ENCODE measurements at regions not wholly inside any gene's neighbourhood (a gene's known extent, or its start where the extent isn't known, plus 50 kb on each side); places are given as distances from the start of the nearest gene placed in this dataset.

GRCh38 chr1:2916153-2916552, 105.1 kb upstream of the ACTRT2 start:
- WGBS (ENCODE audit: insufficient coverage): 93% methylated on average over 1 of the region's 3 CpGs
- Histone ChIP-seq H3K9me3 (replicated peaks; ENCODE audit: control insufficient read depth, low read depth, low read length) (no peaks in the 10 kb centered on the region), H3K27ac (ENCODE audit: low read length) (no peak overlapping the region), H3K4me3 (ENCODE audit: low read length) (no peak overlapping the region), H3K4me1 (ENCODE audit: control insufficient read depth, insufficient read depth, low read length) (peaks cover 7% of the 10 kb centered on the region), H3K27me3 (ENCODE audit: control insufficient read depth, insufficient read depth, low read length) (peaks cover 33% of the 10 kb centered on the region), H3K36me3 (ENCODE audit: control insufficient read depth, insufficient read depth, low read length) (no peaks in the 10 kb centered on the region)
- DNase-seq: no peak

DNA sequence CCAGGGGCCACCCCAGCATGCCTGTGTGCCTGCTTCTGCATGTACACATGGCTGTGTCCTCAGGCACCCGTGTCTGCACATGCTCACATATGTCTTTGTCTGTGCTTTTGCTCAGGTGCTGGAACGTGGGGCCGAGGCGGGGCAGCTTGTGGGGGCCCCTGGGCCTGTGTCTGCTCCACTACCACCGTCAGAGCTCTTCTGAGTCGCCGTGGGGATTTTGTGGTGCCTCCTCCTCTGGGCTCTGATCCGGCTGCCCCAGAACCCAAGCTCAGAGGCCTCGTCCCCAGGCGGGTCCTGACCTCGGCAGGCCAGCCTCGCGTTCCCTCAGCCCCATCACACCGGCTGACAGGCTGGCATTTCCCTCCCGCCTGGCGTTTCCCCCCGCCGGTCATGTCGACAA, 104.6 kb upstream of the ACTRT2 start:
- peaks cover 30% of the 10 kb centered on the region for H3K27me3 ChIP-seq (ENCODE audit: control insufficient read depth, insufficient read depth, low read length)

GRCh38 chr1:2917284-2917683, 104.0 kb upstream of the ACTRT2 start:
- Histone ChIP-seq H3K4me3 (ENCODE audit: low read length) (no peak overlapping the region), H3K4me1 (ENCODE audit: control insufficient read depth, insufficient read depth, low read length) (peaks cover 6% of the 10 kb centered on the region), H3K27me3 (ENCODE audit: control insufficient read depth, insufficient read depth, low read length) (peaks cover 30% of the 10 kb centered on the region), H3K36me3 (ENCODE audit: control insufficient read depth, insufficient read depth, low read length) (no peaks in the 10 kb centered on the region), H3K27ac (ENCODE audit: low read length) (no peak overlapping the region), H3K9me3 (replicated peaks; ENCODE audit: control insufficient read depth, low read depth, low read length) (no peaks in the 10 kb centered on the region)
- DNase-seq: no peak
- 75% methylated on average over 15 of the region's 17 CpGs for WGBS (ENCODE audit: insufficient coverage)

More for the DNA sequence above, 104.6 kb upstream of the ACTRT2 start:
- H3K4me1 ChIP-seq (ENCODE audit: control insufficient read depth, insufficient read depth, low read length): peaks cover 6% of the 10 kb centered on the region
- H3K4me3 ChIP-seq (ENCODE audit: low read length): no peak overlapping the region
- H3K36me3 ChIP-seq (ENCODE audit: control insufficient read depth, insufficient read depth, low read length): no peaks in the 10 kb centered on the region
- 51% methylated on average over 14 of the region's 19 CpGs for WGBS (ENCODE audit: insufficient coverage)
- H3K9me3 ChIP-seq (replicated peaks; ENCODE audit: control insufficient read depth, low read depth, low read length): no peaks in the 10 kb centered on the region
- H3K27ac ChIP-seq (ENCODE audit: low read length): no peak overlapping the region
- DNase-seq: no peak

- no peak for DNase-seq
- Histone ChIP-seq H3K4me3 (ENCODE audit: low read length) (no peak overlapping the region), H3K36me3 (ENCODE audit: control insufficient read depth, insufficient read depth, low read length) (no peaks in the 10 kb centered on the region), H3K9me3 (replicated peaks; ENCODE audit: control insufficient read depth, low read depth, low read length) (no peaks in the 10 kb centered on the region), H3K27me3 (ENCODE audit: control insufficient read depth, insufficient read depth, low read length) (peaks cover 29% of the 10 kb centered on the region), H3K27ac (ENCODE audit: low read length) (no peak overlapping the region), H3K4me1 (ENCODE audit: control insufficient read depth, insufficient read depth, low read length) (peaks cover 6% of the 10 kb centered on the region)
- 88% methylated on average over 16 of the region's 16 CpGs for WGBS (ENCODE audit: insufficient coverage)
Observed at GRCh38 chr1:2918441-2918840, 102.8 kb upstream of the ACTRT2 start.

GRCh38 chr1:2919841-2920240, 101.4 kb upstream of the ACTRT2 start:
- WGBS (ENCODE audit: insufficient coverage): 18% methylated on average over 15 of the region's 17 CpGs
- peaks cover 6% of the 10 kb centered on the region for H3K4me1 ChIP-seq (ENCODE audit: control insufficient read depth, insufficient read depth, low read length)
- H3K36me3 ChIP-seq (ENCODE audit: control insufficient read depth, insufficient read depth, low read length): no peaks in the 10 kb centered on the region
- no peaks in the 10 kb centered on the region for H3K9me3 ChIP-seq (replicated peaks; ENCODE audit: control insufficient read depth, low read depth, low read length)
- peak; percentile 21 for DNase-seq
- H3K4me3 ChIP-seq (ENCODE audit: low read length): no peak overlapping the region
- H3K27me3 ChIP-seq (ENCODE audit: control insufficient read depth, insufficient read depth, low read length): peaks cover 35% of the 10 kb centered on the region
- H3K27ac ChIP-seq (ENCODE audit: low read length): no peak overlapping the region

- H3K4me3 ChIP-seq (ENCODE audit: low read length): no peak overlapping the region
- no peaks in the 10 kb centered on the region for H3K9me3 ChIP-seq (replicated peaks; ENCODE audit: control insufficient read depth, low read depth, low read length)
- H3K27ac ChIP-seq (ENCODE audit: low read length): no peak overlapping the region
- DNase-seq: no peak
- H3K36me3 ChIP-seq (ENCODE audit: control insufficient read depth, insufficient read depth, low read length): no peaks in the 10 kb centered on the region
- WGBS (ENCODE audit: insufficient coverage): 60% methylated on average over 11 of the region's 14 CpGs
- H3K27me3 ChIP-seq (ENCODE audit: control insufficient read depth, insufficient read depth, low read length): peaks cover 35% of the 10 kb centered on the region
- peaks cover 6% of the 10 kb centered on the region for H3K4me1 ChIP-seq (ENCODE audit: control insufficient read depth, insufficient read depth, low read length)
Observed at GRCh38 chr1:2920421-2921015, 100.7 kb upstream of the ACTRT2 start.

DNA sequence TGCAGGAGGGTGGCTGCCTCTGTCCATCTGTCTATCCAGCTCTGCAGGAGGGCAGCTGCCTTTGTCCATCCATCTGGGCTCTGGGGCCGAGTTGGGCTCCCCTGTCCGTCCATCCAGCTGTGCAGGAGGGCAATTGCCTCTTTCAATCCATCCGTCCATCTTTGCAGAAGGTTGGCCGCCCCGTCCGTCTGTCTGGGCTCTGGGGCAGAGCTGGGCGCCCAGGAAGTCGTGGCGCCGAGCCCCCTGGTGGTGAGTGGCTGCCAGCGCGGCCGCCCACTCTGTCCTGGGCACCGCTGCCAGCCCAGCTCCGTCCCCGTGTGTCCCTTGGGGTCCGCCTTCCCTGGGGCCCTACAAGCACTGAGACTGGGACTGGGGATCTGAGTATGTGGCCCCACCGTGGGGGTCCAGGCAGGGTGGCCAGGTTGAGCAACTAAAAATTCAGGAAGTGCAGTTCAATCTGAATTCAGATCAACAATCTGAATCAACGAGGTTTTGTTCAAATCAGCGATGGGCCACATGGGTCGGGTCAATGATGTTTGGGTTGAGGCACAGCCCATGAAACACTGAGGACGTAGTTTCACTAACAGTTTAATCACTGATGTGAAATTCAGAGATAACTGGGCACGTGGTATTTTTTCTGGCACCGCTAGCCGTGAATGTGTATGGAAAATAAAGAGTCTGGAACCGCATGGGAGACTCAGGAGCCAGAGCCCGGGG, 99.1 kb upstream of the ACTRT2 start:
- H3K27ac ChIP-seq (ENCODE audit: low read length): no peak overlapping the region
- H3K4me1 ChIP-seq (ENCODE audit: control insufficient read depth, insufficient read depth, low read length): peaks cover 13% of the 10 kb centered on the region
- DNase-seq: no peak
- no peaks in the 10 kb centered on the region for H3K9me3 ChIP-seq (replicated peaks; ENCODE audit: control insufficient read depth, low read depth, low read length)
- 67% methylated on average over 26 of the region's 27 CpGs for WGBS (ENCODE audit: insufficient coverage)
- peaks cover 43% of the 10 kb centered on the region for H3K27me3 ChIP-seq (ENCODE audit: control insufficient read depth, insufficient read depth, low read length)
- H3K4me3 ChIP-seq (ENCODE audit: low read length): no peak overlapping the region
- H3K36me3 ChIP-seq (ENCODE audit: control insufficient read depth, insufficient read depth, low read length): no peaks in the 10 kb centered on the region

- H3K27me3 ChIP-seq (ENCODE audit: control insufficient read depth, insufficient read depth, low read length): peaks cover 50% of the 10 kb centered on the region
- 77% methylated on average over 21 of the region's 21 CpGs for WGBS (ENCODE audit: insufficient coverage)
- H3K4me1 ChIP-seq (ENCODE audit: control insufficient read depth, insufficient read depth, low read length): peaks cover 22% of the 10 kb centered on the region
Observed at GRCh38 chr1:2923351-2923750, 97.9 kb upstream of the ACTRT2 start.

DNA sequence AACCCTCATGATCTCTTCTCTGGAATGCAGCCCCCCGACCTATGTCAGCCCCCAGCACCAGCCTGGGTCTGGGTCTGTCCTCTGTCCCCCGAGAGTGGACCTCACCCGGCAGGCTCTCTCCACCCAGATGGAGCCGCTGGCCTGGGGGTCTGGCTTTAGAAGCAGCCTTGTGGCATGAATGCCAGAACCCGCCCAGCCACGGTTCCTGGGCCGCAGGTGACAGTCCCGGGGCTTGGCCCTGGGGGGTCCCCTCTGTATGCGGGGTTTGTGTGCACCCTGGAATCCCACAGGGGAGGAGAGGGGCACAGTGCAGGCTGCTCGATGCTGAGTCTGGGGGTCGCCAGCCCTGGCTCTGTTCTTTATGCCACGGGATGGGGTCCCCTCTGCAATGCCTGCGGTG, 96.0 kb upstream of the ACTRT2 start:
- WGBS (ENCODE audit: insufficient coverage): 81% methylated on average over 10 of the region's 13 CpGs
- no peak overlapping the region for H3K4me3 ChIP-seq (ENCODE audit: low read length)
- H3K4me1 ChIP-seq (ENCODE audit: control insufficient read depth, insufficient read depth, low read length): peaks cover 23% of the 10 kb centered on the region
- H3K36me3 ChIP-seq (ENCODE audit: control insufficient read depth, insufficient read depth, low read length): no peaks in the 10 kb centered on the region
- H3K27me3 ChIP-seq (ENCODE audit: control insufficient read depth, insufficient read depth, low read length): peaks cover 58% of the 10 kb centered on the region
- H3K9me3 ChIP-seq (replicated peaks; ENCODE audit: control insufficient read depth, low read depth, low read length): peaks cover 4% of the 10 kb centered on the region
- no peak for DNase-seq
- no peak overlapping the region for H3K27ac ChIP-seq (ENCODE audit: low read length)

More at GRCh38 chr1:2923351-2923750, 97.9 kb upstream of the ACTRT2 start:
- Histone ChIP-seq H3K36me3 (ENCODE audit: control insufficient read depth, insufficient read depth, low read length) (no peaks in the 10 kb centered on the region), H3K27ac (ENCODE audit: low read length) (no peak overlapping the region), H3K4me3 (ENCODE audit: low read length) (no peak overlapping the region), H3K9me3 (replicated peaks; ENCODE audit: control insufficient read depth, low read depth, low read length) (no peaks in the 10 kb centered on the region)
- DNase-seq: no peak

- peaks cover 58% of the 10 kb centered on the region for H3K27me3 ChIP-seq (ENCODE audit: control insufficient read depth, insufficient read depth, low read length)
Observed at GRCh38 chr1:2925918-2926317, 95.3 kb upstream of the ACTRT2 start.

More at GRCh38 chr1:2925918-2926317, 95.3 kb upstream of the ACTRT2 start:
- DNase-seq: no peak
- Histone ChIP-seq H3K27ac (ENCODE audit: low read length) (no peak overlapping the region), H3K36me3 (ENCODE audit: control insufficient read depth, insufficient read depth, low read length) (no peaks in the 10 kb centered on the region), H3K9me3 (replicated peaks; ENCODE audit: control insufficient read depth, low read depth, low read length) (peaks cover 4% of the 10 kb centered on the region), H3K4me3 (ENCODE audit: low read length) (no peak overlapping the region), H3K4me1 (ENCODE audit: control insufficient read depth, insufficient read depth, low read length) (peaks cover 23% of the 10 kb centered on the region)
- WGBS (ENCODE audit: insufficient coverage): 38% methylated on average over 7 of the region's 10 CpGs
